T-helper 2 cell (primary cell): ENCODE measurements at regions not wholly inside any gene's neighbourhood (a gene's known extent, or its start where the extent isn't known, plus 50 kb on each side); places are given as distances from the start of the nearest gene placed in this dataset.

Experiments used
- DNase-seq, 5 experiments: peaks; one replicate each; pipeline versions ENCODE4 v3.0.0 to v3.0.0-alpha.2; 2012 to 2022

DNA sequence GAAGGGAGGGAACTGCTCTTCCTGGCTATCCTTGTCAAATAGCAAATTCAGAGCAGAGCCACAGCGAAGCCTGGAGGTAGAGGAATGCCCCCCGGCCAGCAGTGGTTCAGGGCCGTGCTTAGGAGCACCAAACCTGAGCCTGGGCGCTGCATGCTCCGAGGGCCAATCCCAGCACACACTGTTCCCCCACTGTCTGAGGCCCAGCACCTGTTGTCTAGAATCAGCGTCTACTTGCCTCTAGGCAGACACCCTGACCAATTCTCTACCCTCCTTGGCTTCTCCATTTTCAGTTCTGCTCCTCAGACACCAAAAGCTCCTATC, 177.6 kb upstream of the PKDCC start:
- DNase-seq = no peak

DNA sequence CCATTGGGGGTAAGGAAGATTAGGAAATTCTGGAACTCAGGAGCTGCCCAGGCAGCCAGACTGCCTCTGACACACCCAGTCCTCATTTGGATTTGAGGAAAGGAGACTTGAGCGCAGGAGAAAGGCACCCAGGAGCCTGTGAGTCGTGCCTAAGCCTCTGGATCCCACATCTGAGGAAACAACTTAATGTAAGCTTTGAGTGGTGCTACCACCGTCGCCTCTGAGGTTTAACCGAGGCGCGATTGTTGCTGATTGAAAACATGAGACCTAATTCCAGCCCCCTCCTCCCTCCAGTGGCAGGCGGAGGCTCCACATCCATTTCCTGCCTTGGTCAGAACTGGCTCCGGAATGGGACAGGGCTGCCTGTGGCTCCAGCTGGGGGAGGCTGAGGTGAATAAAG, 176.7 kb upstream of the PKDCC start:
- peak in 1 of 5 experiments; percentile 18 for DNase-seq

DNA sequence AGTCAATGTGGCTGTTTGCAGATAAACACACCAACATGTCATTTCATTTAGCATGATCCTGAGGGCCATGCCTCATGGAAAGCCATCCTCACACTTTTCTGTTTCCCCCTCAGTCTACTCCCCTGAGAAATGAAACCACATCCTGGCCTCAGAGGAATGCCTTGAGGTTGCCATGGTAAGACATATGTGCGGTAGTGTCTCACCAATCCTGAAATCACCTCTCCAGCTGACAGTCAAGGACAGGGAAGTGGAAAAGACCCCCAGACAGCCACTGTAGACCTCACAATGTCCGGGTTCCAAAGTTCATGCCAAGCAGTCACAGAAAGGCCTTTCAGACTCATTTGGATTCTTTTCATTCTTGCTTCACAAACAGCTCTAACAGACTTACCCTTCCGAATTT, 175.2 kb upstream of the PKDCC start:
- DNase-seq = no peak

DNA sequence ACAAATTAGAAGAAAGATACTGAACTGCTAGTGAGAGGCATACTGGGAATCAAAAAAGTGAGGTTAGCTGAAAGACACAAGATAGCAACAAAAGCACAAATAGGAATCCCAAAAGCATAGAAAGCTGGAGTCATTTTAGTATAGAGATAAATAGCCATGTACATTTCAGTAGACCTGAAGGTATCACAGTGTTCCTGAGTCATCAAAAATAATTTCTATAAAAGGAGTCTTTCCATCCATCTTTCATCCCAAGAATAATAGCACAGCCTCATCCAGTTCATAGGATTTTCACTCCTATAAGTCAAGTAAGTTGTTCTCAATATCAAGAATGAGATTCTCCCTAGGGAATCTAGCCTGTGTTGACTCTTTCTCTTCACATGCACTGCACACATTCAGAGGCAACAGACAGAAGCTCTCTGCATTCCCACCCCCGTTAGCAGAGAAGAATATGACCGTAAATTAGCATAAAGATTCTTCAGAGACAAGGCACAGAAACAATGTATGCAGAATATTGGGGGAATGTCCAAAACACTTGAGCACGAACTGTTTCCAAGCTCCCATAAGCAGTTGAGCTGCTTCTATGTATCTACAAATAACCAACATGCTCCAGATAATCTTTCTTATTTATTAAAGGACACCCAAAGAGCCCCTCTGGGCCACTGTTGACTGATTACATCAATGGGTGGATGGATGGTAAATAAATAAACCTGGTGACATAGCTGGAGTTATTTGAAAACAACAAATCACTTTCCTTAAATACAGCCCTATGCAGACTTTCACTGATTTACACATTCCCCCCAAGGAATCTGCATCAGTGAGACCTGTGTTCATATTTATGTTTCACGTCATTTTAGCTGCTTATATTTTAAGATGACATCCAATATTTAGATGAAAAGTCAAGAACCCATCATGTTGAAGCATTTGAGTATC, 174.5 kb upstream of the PKDCC start:
- no peak for DNase-seq

DNA sequence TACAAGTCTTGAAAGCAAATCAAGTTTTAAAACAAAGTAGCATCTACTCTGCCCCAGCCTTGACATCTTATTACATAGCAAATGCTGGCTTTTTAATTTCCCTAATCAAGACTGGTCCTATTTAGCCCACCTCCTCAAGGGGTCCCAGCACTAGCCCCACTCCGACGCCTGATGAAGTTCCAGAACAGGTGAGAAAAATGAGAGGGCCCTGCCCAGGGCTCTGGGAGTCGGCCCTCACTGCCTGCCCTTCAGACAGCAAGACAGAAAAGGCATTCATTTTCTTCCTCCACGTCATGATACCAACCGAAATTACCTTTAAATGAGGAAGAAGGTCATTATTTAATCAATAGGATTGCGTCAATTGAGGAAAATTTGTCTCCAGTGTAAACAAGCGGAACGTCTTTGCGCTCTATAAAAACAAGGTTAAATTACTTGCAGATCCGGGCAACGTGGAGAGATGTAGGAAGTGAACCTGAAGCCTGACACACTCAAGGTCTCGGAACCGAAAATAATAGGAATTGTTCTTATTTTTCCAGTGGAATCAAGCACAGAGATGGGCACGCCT, 170.6 kb upstream of the PKDCC start:
- DNase-seq = no peak

DNA sequence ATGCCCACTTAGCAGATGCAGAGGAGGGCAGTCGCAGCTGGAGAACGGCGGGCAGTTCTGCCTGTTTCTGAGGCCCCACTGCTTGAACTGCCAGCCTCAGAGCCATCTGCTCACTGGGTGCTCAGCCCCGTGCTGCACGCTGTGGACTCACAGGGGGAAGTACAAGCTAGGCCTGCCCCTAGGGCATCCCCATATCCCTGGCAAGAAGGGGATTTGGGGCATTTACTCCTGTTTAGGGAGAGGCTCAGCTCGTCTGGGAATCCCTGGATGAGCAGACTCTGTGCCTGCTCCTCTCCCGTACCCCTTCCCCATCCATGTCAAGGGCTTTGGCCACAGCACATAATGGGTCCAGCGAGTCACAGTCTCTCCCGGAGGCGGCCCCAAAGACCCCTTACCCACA, 169.8 kb upstream of the PKDCC start:
- DNase-seq = no peak

DNA sequence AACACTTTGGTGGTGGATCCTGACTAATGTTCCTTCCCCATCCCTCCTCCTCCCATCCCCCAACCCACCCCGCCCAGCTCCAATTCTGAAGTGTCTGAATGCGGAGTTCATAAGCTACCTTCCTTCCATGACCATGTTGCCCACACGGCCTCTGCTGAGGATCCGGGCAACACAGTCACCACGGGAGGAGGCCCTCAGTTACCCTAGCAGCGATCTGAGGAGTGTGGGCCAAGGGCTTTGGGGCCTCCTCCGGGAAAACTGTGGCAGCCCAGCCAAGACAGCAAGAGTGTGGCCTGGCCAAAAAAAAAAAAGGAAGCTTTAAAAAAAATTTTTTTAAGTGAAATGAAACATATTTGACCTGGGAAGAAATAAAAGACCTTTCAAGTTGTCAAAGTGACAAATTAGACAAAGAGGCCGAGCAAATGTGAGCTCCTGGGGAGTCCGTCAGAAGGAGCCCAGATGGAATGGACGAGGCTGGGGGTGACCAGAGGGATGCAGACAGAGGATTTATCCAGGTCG, 169.0 kb upstream of the PKDCC start:
- DNase-seq = no peak

DNA sequence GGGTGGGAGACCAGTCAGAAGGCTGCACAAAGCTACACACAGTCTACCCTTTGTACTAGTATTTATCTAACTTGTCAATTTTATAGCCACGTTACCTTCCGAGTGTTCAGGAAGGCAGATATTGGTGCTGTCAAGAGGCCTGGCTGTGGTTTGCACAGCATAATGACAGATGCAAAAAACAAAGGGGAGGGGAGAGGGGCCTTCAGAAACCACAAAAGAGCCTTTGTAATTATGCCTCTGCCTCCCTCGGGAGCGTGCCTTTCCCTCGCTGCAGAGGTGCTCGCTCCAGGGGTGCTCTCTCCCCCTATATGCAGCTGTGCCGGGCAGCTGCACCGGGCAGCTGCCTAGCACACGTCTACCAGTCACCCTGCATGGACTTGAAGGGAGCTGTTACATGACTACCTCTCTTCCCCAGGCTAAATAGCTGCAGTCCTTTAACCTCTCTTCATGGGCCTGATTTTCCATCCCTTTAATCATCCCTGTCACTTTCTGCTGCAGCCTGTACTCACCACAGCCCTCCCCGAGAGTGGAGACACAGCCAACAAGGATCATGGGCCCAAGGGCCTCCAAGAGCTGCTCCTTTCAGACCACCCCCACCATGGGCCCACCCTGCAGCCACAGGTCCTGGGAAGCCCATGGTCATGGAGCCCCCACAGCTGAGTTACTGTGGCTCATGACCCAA, 168.4 kb upstream of the PKDCC start:
- peak in 1 of 5 experiments; percentile 25 for DNase-seq

DNA sequence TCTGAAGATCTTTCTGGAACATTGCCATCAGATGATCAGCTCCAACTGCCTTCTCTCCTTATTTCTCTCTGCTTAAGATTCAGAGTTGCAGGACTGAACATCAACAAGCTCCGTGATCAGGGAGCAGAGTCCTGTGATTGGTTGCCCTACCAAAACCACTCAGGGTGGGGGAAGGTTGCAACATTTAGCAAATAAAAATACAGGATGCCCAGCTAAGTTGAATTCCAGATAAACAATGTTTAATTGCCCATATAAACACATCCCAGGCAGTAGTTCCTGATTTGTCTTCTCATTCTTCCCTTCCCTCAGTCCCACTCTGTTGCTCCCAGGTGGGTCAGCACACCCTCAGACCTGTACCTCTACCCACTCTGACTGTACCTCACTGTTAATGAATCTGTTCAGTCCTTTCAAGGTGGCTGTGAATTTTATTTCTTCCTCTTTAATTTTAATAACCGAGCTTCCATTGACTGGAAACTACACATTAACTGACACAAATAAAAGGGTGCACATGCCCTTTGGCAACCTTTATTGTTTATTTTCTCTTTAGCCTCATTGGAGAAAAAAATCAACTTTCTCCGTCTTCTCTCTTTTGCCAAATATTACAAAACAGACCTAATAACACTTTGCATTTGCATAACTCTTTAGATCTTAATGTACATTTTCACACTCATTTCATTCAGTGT, 167.1 kb upstream of the PKDCC start:
- DNase-seq = no peak

DNA sequence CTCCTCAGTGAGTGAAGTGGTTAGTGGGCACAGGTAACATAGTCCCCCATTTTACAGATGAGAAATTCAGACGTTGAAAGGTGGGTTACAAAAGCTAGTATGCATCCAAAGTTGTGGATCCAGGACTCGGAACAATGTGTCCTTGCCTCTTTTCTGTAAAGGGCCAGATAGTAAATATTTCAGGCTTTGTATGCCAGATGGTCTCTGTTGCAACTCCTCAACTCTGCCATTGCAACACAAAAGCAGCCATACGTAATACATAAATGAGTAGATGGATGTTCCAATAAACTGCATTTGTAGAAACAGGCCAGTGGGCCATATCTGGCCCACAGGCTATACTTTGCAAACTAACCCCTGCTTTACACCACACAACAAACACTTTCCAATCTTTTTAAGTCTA, 166.6 kb upstream of the PKDCC start:
- no peak for DNase-seq

DNA sequence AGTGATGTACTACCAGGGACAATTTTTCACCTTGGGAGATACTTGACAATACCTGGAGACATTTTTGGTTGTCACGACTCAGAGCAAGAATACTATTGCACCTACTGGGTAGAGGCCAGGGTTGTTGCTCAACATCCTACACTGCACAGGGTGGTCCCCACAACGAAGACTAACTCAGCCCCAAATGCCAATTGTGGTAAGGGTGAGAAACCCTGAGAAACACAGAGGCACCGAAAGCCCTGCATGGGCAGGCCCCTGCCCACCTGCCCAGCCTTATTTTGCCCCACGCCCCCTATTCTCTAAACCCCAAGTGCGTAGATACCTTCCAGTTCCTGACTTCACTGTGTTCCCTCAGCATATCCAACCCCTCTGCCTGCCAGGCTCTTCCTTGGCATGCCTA, 163.1 kb upstream of the PKDCC start:
- DNase-seq = peak in 1 of 5 experiments; percentile 64

DNA sequence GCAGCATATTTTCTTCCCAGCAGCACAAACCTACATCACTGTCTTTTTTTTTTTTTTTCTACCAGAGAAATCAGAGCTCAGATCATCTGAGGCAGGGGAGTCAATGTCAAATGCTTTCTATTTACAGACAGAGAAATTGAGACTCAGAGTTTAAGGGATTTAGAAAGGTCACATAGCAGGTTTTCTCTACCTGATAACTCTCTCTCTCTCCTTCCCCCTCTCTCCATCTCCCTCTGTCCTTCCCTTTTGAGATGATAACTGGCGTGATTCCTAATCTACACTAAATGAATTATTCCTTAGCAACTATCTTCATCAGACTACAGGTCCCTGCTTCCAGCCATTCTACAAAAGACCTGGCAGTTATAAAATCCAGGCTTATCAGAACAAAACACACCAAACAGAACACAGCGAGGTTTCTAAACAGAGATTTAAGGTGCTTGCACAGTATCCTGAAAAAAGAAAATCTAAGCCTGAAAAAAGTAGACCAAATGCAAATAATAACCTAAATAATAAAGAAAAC, 161.6 kb upstream of the PKDCC start:
- no peak for DNase-seq

DNA sequence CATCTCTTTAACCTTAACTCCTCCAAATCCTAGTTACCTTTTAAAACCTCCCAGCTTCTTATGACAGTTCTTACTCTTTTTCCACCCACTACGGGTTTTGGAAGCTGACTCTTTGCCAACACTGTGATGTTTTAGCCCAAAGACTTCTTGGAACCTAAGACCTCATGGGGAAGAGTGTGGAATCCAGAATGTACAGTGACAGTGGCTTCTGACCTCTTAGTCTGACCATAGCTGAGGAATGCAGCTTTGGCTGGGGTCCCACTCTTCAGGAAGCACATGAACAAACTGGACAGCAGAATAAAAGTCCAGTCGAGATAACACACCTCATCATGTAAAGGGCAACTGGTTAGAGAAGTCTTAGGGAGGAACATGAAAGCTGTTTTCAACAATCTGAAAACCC, 161.1 kb upstream of the PKDCC start:
- no peak for DNase-seq

DNA sequence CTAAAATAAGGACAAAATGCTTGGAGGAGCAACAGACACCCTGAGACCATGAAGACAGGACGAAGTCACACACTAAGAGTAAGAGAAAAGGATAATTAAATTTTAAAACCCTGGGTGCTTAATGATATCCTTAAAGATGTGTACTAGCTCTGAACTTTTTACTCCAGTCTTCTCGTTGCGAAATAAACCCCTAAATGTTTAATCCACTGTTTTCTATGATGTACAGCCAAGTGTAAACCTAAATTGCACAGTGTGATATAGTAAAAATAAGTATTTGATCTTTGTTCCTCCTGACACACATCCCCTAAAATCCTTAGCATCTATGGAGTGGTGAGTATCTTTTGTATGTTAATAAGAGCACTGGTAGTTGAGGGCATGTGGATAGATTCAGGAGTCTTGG, 157.5 kb upstream of the PKDCC start:
- no peak for DNase-seq

DNA sequence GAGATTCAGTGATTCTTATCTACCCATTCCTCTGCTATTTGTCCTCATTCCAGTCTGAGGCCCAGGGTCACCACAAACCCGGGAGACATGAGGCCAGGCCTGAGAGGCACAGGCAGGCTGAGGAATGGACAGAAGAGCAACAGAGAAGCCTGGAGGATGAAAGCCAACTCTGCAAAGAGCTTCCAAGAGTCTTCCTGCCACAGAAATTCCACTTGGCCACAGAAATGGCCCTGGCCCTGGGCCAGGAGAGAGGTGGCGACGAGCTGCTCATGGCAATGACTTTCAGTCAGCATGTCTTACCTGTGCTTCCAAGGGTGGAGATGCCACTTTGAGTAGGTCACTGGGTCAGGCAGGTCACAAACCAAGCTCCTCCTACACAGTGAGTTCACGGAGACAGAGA, 155.3 kb upstream of the PKDCC start:
- no peak for DNase-seq

DNA sequence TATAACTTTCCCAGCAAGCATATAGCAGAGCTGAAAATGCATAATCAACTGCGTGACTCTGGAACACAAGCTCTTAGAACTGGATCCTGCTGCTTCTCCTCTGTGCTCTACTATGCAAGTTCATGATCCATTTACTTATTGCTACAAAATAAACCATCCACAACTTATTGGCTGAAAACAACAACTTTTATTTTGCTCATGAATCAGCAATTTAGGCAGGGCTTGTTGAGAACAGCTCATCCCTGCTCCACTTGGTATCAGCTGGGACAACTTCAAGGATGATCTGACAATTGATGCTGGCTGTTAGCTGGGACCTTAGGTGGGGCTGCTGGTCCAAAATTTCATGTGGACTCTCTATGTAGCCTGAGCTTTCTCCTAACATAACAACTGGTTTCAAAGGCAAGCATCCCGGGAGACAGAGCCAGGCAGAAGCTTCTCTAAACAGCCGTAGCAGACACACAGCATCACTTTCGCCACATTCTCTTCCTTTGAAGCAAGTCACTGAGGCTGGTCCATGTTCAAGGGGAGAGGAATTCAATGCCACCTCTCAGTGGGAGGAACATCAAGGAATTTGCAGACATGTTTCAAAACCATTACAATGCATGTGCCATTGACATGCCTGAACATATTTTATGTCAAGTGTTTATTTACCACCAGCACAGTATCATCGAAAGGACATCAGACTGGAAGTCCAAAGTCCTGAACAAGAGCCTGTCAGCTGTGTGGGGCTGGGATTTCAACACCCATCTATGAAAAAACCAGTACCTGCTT, 153.1 kb upstream of the PKDCC start:
- no peak for DNase-seq

DNA sequence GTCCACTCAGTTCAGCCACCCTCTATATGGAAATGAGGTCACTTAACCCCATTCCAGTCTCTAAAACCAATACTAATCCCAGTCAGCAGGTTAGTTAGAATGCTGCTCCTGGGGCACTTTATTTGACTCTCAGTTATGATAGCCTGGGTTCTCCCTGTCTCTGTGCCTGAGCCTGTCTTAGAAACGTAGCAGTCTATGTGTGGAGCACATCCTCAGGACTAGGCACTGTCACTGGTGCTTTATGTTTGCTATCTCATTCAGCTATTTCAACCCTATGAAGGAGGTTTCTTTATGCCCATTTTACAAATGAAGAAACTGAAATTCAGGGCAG, 152.5 kb upstream of the PKDCC start:
- DNase-seq = no peak

DNA sequence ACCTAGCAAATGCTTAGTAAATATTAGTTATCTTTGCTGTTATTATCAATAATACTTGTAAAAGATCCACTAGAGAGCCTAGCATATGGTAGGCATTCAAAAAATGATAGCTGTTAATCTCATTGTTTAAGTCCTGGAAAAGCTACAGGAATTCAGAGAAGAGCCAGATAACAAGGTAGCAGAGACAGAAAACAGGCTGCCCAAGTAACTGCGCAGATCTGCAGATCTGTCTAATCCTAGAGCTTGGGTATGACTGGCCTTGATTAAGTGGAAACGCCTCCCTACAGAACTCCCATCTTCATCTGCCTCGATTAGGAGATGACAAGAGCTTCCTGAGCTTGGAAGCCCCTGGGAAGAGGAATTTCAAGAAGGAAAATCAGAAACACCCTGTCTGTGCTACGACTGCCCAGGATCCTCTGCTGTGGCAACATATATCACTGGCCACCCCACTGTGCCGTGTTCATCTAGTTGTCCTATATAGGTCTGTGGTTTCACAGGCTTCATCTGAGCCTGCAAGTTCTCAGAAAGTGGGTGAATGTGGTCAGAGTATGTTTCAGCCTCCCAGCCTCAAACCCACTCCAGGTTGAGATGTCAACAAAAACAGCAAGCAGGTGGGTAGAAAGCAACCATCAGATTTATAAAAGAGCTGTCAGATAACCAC, 151.5 kb upstream of the PKDCC start:
- peak in 2 of 5 experiments; percentile 83 to 94 for DNase-seq

DNA sequence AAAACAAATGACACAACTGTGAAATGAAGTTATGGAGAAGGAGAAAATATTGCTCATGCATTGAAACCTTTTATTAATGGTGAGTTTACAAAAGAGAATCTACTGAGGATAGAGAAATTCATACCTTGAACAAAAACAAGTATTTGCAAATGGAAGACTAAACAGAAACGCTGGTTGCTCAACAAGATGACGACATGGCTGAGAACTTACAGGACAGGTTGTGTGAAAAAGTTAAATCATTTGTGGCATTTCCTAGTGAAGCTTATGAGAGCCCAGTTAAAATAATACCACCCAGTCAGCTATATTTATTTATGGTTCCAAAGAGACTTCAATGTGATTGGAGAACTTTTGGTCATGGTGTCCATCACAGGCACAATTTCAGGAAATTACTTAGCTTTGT, 148.6 kb upstream of the PKDCC start:
- no peak for DNase-seq

DNA sequence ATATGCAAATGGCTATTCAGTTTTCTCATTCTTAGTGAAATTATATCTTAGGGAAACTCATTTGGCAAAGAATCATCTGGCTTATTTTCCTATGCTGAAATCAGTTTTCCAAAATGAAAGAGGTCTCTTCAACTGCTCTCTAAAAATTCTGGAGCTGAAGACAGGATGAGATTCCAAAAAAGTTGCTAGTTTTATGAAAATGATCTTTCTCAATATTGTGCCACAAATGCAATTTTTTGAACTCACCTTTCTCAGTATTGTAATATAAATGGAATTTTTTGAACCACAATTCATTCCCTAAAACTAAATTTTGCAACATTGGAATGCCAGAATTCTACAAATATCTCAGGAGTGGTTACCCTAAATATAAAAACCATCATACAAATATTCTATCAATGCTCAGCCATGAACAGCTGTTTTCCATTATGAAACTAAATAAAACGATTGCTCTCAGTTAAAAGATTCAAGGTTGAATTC, 147.7 kb upstream of the PKDCC start:
- DNase-seq = no peak

DNA sequence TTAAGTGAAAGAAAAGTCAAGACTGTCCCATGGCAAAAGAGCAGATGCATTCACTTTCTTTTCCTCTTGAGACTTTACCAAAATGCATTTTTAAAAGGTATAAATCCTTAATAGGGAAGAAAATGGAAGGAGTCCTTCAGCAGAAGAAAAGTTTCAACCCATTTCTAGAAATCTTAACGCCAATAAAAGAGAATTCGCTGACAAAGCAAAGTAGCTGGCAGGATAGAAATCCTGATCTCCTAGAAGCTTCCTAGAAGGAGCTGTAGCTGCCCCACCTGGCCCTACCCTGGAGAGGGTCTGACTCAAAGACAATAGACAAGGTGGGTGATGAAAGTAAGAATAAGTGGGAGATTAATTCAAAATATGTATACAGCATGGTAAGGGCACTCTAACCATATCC, 144.9 kb upstream of the PKDCC start:
- no peak for DNase-seq
